ENCODE measurements at regions not wholly inside any gene's neighbourhood (a gene's known extent, or its start where the extent isn't known, plus 50 kb on each side); places are given as distances from the start of the nearest gene placed in this dataset.

DNA sequence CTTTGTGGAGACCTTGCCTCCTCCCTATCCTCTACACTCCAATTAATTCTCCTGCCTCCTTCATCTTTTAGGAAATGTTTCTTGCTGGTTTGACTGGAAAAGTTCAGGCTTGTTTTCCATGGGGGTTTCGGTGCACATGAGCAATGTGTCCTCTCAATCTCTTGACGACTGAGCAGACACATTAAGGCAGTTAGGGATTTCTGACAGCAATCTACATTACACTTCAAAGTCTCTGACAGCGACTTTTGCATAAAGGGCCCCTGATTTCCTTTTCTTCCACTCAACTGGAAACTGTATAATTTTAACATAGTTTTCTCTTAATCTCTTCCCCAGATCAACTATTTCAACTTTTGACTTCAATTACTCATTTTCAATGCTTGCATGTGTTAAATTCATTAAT, 394.0 kb downstream of the MEIS1 start:
- TF ChIP-seq CTCF (IDR thresholded peaks at IDR 0.05 in 4 of 5, conservative IDR thresholded peaks at IDR 0.05 in 1 of 5) (no peak), POLR2A (IDR thresholded peaks at IDR 0.05) (no peak)
